GM23338 (cell line): ENCODE measurements at regions not wholly inside any gene's neighbourhood (a gene's known extent, or its start where the extent isn't known, plus 50 kb on each side); places are given as distances from the start of the nearest gene placed in this dataset.

ENCODE experiments used
- ATAC-seq: fragments of 200-7000 bp; cut with Tn5 transposase; 3 replicates; pipeline ENCODE4 v1.9.1; 2020
- DNase-seq: peaks from one replicate; pipeline ENCODE4 v3.0.0-alpha.2; 2015; ENCODE audit warnings: low spot score
- H2AFZ ChIP-seq: fragments of 200-600 bp; sonication (generic); 2 replicates; pipeline ENCODE4 v1.8.0; 2016; ENCODE audit warnings: antibody characterized with exemption, mild to moderate bottlenecking, moderate library complexity
- H3F3A ChIP-seq: fragments of 200-600 bp; sonication (generic); replicated peaks from 2 replicates; pipeline ENCODE4 v1.8.0; 2017; ENCODE audit warnings: antibody characterized with exemption, mixed run types, low read depth
- H3K27ac ChIP-seq: fragments of 200-600 bp; sonication (generic); 2 replicates; pipeline ENCODE4 v1.6.1; 2016; ENCODE audit warnings: low read depth
- H3K27me3 ChIP-seq: fragments of 200-600 bp; sonication (generic); 2 replicates; pipeline ENCODE4 v1.8.0; 2016; ENCODE audit warnings: mild to moderate bottlenecking, mixed run types, moderate library complexity; ENCODE audit not compliant: insufficient read depth
- H3K36me3 ChIP-seq: fragments of 200-600 bp; sonication (generic); 2 replicates; pipeline ENCODE4 v1.8.0; 2016; ENCODE audit warnings: mild to moderate bottlenecking; ENCODE audit not compliant: insufficient read depth
- H3K4me1 ChIP-seq: fragments of 200-600 bp; sonication (generic); 2 replicates; pipeline ENCODE4 v1.8.0; 2016; ENCODE audit warnings: mild to moderate bottlenecking, moderate library complexity; ENCODE audit not compliant: insufficient read depth
- H3K4me2 ChIP-seq: fragments of 200-600 bp; sonication (generic); 2 replicates; pipeline ENCODE4 v1.7.1; 2017; ENCODE audit warnings: mixed run types
- H3K4me3 ChIP-seq: fragments of 200-600 bp; sonication (generic); 2 replicates; pipeline ENCODE4 v1.6.1; 2016; ENCODE audit warnings: mixed run types
- H3K79me2 ChIP-seq: fragments of 200-600 bp; sonication (generic); replicated peaks from 2 replicates; pipeline ENCODE4 v1.8.0; 2017; ENCODE audit warnings: mild to moderate bottlenecking; ENCODE audit not compliant: insufficient read depth
- H3K9me2 ChIP-seq: fragments of 200-600 bp; sonication (generic); 2 replicates; pipeline ENCODE4 v1.8.0; 2017; ENCODE audit not compliant: insufficient read depth
- H4K20me1 ChIP-seq: fragments of 200-600 bp; sonication (generic); replicated peaks from 2 replicates; pipeline ENCODE4 v1.8.0; 2017; ENCODE audit warnings: mild to moderate bottlenecking; ENCODE audit not compliant: insufficient read depth
- H3K27ac Mint-ChIP-seq: 2 replicates; pipeline ENCODE4 v1.8.0; 2020; ENCODE audit warnings: inconsistent platforms, mild to moderate bottlenecking, moderate library complexity, mixed read lengths
- H3K27me3 Mint-ChIP-seq: 3 replicates; pipeline ENCODE4 v1.8.0; 2022; ENCODE audit warnings: low read depth, mild to moderate bottlenecking, moderate library complexity, mixed read lengths, inconsistent platforms; ENCODE audit not compliant: insufficient read depth, poor library complexity
- H3K36me3 Mint-ChIP-seq: 3 replicates; pipeline ENCODE4 v1.8.0; 2021; ENCODE audit warnings: low read depth, mild to moderate bottlenecking, inconsistent platforms, moderate library complexity, mixed read lengths
- H3K4me1 Mint-ChIP-seq: 3 replicates; pipeline ENCODE4 v1.8.0; 2020; ENCODE audit warnings: mild to moderate bottlenecking, inconsistent platforms, mixed read lengths
- H3K4me3 Mint-ChIP-seq: 3 replicates; pipeline ENCODE4 v1.8.0; 2021; ENCODE audit warnings: moderate library complexity, mild to moderate bottlenecking, inconsistent platforms, mixed read lengths
- H3K9me3 Mint-ChIP-seq: 3 replicates; pipeline ENCODE4 v1.8.0; 2020; ENCODE audit warnings: moderate library complexity, mild to moderate bottlenecking, inconsistent platforms, mixed read lengths
- CTCF ChIP-seq, 2 experiments: fragments of 200-600 bp in 1 of 2; sonication (generic) in 1 of 2; conservative IDR thresholded peaks; 2 replicates each; pipeline versions ENCODE4 v1.5.1 to v1.6.1; 2016 to 2017; ENCODE audit warnings: antibody characterized with exemption in 2 of 2, low read depth in 2 of 2, mild to moderate bottlenecking in 2 of 2, moderate library complexity in 1 of 2
- EZH2 ChIP-seq: fragments of 200-600 bp; sonication (generic); IDR thresholded peaks from one replicate; pipeline ENCODE4 v1.8.0; 2017; ENCODE audit warnings: antibody characterized with exemption, mild to moderate bottlenecking, low read depth; ENCODE audit not compliant: unreplicated experiment
- JUNB ChIP-seq: IDR thresholded peaks from one replicate; pipeline ENCODE4 v1.6.1; 2016; ENCODE audit warnings: antibody characterized with exemption; ENCODE audit not compliant: unreplicated experiment
- NANOG ChIP-seq: IDR thresholded peaks from 2 replicates; pipeline ENCODE4 v1.6.1; 2016; ENCODE audit warnings: antibody characterized with exemption, borderline replicate concordance
- POLR2AphosphoS5 ChIP-seq: IDR thresholded peaks from 2 replicates; pipeline ENCODE4 v1.6.1; 2016; ENCODE audit warnings: antibody characterized with exemption, low read depth
- REST ChIP-seq: IDR thresholded peaks from one replicate; pipeline ENCODE4 v1.6.1; 2018; ENCODE audit warnings: antibody characterized with exemption; ENCODE audit not compliant: unreplicated experiment
- ZNF114 ChIP-seq: fragments of 250-450 bp; sonication (Bioruptor Pico); IDR thresholded peaks from 2 replicates; pipeline ENCODE4 v1.5.0; 2020; ENCODE audit warnings: mild to moderate bottlenecking, moderate library complexity
- ZNF462 ChIP-seq: fragments of 250-450 bp; sonication (Bioruptor Pico); IDR thresholded peaks from 2 replicates; pipeline ENCODE4 v1.5.0; 2020; ENCODE audit warnings: mild to moderate bottlenecking, moderate library complexity

GRCh38 chr9:71202931-71203330, 81.5 kb upstream of the TRPM3 start:
- H3K79me2 ChIP-seq, result no peaks in the 10 kb centered on the region
- H4K20me1 ChIP-seq, result no peaks in the 10 kb centered on the region
- H3K27me3 Mint-ChIP-seq, result no peaks in the 10 kb centered on the region
- peaks cover 27% of the 10 kb centered on the region for H3K9me3 Mint-ChIP-seq
- H3K4me2 ChIP-seq, result no peak overlapping the region
- no peaks in the 10 kb centered on the region for H3K27me3 ChIP-seq
- H3K36me3 Mint-ChIP-seq, result peaks cover 12% of the 10 kb centered on the region
- 0 out of 2 replicates have a peak, but pooled peaks cover 2% of the 10 kb centered on the region for H3K9me2 ChIP-seq
- TF ChIP-seq ZNF114 (CRISPR knock-in tag) (no peak), CTCF (conservative IDR thresholded peaks at IDR 0.05; ENCODE audit: low read depth in 2 of 2) (no peak), JUNB (no peak), EZH2 (no peak), NANOG (no peak), ZNF462 (CRISPR knock-in tag) (no peak), REST (no peak), POLR2AphosphoS5 (no peak)
- ATAC-seq, result no peak
- no peaks in the 10 kb centered on the region for H3K36me3 ChIP-seq
- H3F3A ChIP-seq, result no peaks in the 10 kb centered on the region
- H3K4me3 ChIP-seq, result no peak overlapping the region
- DNase-seq, result no peak
- no peak overlapping the region for H3K27ac ChIP-seq
- no peak overlapping the region for H3K4me3 Mint-ChIP-seq
- H3K4me1 ChIP-seq, result no peaks in the 10 kb centered on the region
- H3K27ac Mint-ChIP-seq, result no peak overlapping the region
- H2AFZ ChIP-seq, result no peak overlapping the region
- H3K4me1 Mint-ChIP-seq, result no peaks in the 10 kb centered on the region
